NCI-H1930 (cell line): ENCODE measurements at regions not wholly inside any gene's neighbourhood (a gene's known extent, or its start where the extent isn't known, plus 50 kb on each side); places are given as distances from the start of the nearest gene placed in this dataset.

Experiments
- DNase-seq, 2 experiments: peaks; one replicate each; lab custom pipeline; 2025; lab: John Stamatoyannopoulos, UW

DNA sequence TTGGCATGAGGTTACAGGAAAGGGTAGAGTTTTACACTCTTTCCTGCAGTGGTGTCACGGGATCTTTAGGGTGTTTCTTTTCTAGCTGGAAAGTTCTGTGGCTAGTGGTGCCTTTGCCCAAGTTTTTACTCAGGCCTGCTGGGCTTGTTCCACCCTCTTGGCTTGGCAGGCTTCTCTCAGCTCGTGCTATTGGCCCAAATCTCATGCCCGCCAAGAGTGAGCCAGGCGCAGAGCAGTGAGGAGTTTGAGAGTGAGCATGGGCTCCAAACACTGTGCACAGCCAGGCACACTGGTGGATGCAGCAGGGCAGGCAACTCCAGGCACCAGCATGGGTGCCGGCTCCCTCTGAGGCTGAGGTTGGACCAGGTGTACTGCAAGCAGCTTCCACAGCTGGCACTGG lies 206.5 kb downstream of the SAMD5 start:
- DNase-seq: no peak

DNA sequence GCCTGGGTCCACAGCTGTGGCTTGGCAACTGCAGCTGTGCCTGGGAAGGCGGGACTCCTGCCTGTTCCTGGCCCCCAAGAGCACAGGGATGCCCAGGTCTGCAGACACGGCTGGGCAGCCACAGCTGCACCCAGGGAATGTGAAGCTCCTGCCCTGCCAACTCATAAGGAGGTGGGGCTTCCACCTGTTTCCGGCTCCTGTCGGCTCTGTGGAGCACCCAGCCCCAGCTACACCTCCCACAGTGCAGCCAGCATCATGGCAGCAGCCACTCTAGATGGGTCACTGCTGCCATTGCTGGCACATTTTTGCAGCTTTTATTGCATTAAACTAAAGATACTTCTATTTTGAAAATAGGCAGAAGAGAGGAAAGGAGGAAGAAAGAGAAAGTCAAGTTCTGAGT lies 207.9 kb downstream of the SAMD5 start:
- DNase-seq: no peak

DNA sequence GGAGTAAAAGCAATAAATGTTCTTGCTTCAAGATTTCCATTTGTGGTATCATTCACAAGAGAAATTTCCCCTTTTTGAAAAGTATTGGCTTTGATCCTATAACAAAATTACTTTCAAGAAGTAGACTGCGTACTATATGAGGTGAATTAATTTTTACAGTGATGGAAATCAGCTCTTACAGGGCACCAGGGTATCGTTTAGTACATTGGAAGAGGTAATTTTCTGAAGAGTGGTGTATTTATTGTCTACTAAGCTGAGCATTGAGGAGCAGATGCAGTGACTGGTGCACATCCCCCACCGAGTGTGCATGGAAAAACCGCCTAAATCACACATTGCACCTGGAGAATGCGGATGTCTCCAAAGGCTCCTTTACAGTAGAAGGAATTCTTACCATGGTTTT lies 209.5 kb downstream of the SAMD5 start:
- DNase-seq: no peak

DNA sequence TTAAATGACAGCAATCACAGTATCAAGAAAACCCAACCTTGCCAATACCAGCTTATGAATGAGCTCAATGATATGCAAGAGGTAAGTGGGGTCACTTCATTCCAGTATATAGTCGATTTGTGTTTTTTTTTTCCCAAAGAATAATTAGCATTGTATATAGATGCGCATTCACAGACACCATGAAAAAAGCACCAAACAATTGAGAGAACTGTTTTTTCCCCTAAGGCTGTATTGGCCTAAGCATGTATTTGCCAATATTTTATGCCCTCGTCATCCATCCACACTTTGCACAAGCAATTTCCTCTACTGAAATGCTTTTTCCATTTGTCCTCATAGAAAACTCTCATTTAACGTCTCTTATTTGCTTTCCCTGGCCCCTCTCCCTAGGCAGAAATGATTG lies 213.7 kb downstream of the SAMD5 start:
- DNase-seq: no peak

DNA sequence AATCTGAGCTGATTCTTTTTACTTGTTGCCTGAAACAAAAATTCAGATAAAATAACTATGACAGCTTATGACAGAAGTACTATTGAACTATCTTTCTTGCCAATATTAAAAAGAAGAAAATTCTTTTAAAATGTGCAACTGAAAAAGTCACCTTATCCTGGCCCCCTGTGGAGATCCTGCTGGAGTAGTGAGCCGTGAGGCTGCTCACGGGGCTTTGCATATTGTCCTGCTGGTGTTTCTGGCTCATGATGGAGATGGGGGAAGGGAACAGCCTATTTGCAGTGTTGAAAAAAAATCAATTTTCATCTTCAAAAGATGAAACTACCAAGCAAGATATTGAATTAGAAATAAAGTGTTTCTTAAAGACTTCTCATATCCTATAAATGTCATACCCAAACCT lies 216.0 kb downstream of the SAMD5 start:
- no peak for DNase-seq

DNA sequence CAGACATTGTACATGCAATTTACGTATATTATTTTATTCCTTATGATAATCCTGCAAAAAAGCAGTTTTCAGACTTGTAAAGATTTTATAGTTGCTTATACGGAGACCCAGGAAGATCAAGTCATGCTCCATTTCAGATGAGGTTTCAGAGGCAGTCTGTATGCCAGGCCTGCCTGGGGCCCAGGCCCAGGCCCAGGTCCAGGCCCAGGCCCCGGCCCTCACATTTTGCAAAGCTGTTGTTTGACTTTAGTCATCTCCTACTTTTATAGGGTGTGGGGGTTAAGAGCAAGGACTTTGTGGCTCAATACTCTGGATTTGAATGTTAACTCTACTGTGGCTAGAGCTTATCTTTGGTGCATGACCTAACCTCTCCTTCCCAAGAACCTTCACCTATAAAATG lies 217.9 kb downstream of the SAMD5 start:
- DNase-seq: no peak

DNA sequence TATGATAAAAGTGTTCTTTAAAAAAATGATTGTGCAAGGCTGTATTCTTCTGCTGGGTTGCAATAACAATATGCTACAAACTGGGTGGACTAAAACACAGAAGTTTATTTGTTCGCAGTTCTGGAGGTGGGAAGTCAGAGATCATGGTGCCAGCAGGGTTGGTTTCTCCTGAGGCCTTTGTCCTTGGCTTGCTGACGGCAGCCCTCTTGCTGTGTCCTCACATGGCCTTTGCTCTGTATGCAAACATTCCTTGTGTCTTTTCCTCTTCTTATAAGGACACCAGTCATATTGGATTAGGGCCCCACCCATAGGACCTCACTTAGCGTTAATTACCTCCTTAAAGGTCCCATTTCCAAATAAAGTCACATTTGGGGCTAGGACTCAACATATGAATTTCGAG lies 220.4 kb downstream of the SAMD5 start:
- DNase-seq: no peak

DNA sequence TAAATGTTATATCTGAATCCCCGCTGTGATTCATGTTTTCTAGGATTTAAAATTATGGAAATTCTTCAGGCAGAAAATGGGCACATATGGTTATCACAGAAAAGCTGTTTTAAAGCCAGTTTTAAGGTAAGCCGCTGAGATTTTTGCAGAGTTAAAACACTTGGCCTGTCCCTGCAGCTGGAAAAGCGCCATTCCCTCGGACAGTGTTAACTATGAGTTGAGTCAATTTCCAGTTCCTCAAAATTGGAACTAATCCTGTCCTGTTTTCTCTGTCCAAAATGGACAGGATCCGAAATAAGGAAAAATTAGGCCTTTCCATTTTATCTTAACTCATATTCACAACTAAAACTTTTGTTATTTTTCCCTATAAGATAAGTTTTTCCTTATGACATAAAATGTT lies 225.2 kb downstream of the SAMD5 start:
- no peak for DNase-seq

DNA sequence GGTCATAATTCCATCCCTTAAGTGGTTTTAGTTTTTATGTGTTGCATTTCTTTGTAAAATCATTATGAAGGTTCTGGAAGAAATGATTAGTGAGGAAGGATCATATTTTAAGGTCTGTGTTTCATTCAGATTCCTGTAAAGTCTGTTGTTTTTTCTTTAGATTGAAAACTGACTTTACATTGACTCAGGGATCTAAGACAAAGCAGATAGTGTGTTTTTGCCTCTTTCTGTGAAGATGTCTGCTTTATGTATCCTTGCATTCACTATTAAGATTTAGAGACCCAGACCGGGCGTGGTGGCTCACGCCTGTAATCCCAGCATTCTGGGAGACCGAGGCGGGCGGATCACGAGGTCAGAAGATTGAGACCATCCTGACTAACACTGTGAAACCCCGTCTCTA lies 225.7 kb downstream of the SAMD5 start:
- DNase-seq: no peak

DNA sequence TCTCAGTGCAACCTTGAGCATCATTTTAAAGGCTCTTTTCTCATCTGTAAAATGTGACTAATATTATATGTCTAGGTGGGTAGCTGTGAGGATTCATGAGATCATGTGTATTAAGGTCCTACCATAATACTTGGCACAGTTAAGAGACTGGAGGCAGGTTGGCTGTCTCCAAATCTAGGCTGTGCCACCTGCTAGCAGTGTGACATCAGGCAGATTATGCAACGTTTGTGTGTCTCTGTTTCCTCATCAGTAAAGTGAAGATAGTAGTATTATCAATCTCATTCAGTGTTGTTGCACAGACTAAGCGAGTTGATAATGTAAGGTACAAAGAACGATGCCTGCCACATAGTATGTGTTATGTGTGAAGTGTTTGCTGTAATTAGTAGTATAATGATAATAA lies 227.4 kb downstream of the SAMD5 start:
- DNase-seq: no peak

DNA sequence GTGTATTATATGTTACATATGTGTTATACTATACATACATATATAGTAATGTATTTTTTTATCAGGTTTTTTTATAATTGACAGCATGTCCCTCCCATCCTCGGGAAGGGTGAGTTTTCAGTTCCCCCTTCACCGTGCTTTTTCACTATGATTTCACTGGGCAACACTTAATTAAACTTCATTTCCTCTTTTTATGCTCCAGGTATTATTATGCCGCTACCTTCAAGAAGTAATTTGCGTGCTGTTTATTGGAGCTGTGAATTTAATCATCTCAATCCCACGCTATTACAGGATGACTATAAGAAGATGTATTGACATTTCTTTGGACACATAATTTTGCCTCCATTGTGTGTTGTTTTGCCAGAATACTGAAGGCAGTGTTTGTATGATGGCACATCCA lies 228.6 kb downstream of the SAMD5 start:
- no peak for DNase-seq

DNA sequence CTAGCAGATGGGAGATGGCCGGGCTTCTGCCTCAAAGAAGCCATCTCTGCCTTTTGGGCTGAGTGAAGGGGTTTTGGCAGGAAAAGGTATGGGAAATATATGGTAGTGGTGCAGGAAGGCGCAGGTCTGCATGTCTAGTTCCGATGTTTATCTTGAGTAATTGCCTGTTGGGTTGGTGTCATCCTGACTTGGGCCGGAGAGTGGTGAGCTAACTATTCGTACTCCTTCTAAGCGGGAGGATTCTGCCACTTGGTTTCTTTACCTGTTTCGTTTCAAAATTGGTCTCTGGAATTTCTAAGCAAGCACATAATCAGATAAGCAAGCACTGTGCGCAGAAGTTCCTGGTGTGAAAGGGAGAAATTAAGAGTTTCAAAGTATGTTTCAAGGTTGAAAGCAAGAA lies 229.6 kb downstream of the SAMD5 start:
- no peak for DNase-seq

DNA sequence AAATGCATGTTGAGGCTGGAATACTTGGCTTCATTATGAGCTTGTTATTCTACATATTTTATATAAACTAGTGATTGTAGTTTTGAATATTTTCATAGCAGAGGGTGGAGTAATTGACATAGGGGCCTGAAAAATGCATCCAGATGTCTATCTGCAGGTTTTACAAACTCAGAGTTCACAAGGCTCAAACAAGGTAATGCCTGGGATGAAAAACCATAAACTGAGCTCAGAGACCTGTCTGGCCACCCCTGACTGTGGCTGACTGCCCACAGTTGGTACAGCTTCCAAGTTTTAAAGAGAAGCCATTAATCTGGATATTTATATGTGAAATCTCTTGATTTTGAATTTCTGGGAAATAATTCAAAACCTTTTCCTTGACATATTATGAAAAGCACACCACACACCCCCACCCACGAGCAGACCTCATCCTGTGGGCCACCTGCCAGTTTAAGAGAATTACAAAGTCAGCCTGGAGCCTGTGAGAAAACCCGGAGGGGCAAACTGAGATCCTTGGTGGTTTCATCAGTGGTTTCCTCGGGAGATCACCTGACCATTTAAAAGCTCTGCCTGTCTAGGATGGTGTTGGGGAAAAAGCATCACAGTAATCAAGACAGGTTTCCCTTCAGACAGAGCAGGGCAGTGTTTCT lies 230.1 kb downstream of the SAMD5 start:
- DNase-seq: no peak

DNA sequence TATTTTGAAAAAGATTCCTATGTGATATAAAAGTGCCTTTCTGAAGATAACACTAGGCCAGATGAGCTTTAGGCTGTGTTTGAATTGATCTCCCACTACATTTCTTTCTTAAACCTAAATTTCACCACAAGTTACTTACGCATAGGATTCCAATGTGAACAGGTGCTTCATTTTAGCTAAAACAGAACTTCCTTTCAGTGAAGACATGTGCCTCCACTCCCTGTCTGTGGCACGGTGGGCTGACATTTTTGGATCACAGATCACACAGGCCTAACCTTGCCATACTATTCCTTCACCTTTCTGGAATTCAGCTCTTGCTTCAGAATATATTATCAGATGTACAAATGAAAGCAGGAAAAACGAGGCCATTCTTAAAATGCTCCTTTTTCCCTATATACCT lies 231.8 kb downstream of the SAMD5 start:
- DNase-seq: no peak

DNA sequence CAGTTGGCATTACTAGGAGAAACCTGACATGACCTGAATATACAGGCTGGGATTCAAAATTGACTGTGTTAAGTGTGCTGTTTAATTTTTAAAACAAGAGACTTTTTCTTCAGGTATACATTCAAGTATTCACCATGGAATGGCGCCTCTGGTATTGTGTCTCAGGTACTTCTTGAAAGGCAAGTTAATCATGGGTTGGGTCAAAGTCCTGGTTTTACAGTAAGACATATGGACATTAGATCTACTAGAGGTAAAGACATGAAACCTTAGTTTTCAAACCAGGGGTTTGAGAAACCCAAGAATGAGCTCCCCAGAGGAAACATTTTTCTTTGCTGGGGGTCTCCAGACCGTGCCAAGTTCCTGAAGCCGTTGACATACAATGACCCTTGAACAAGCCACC lies 232.4 kb downstream of the SAMD5 start:
- no peak for DNase-seq

DNA sequence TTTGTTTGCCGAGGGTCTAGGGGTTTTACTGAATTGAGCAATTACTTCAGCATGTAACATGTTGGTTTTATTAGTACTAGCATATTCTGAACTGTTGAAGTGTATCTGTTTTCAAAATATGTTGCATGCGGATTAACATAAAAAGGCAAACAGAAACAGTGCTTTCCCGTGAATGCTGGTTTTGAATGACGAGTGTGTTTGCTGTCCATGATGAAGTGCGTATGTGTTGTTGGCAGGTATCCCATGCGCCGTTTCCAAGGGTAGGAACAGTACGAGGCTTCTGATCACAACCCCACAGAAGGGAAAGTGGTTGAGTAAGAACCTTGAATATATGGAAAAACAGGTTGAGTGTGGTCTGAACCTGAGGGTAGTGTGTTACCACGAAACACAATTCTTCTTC lies 232.9 kb downstream of the SAMD5 start:
- no peak for DNase-seq

DNA sequence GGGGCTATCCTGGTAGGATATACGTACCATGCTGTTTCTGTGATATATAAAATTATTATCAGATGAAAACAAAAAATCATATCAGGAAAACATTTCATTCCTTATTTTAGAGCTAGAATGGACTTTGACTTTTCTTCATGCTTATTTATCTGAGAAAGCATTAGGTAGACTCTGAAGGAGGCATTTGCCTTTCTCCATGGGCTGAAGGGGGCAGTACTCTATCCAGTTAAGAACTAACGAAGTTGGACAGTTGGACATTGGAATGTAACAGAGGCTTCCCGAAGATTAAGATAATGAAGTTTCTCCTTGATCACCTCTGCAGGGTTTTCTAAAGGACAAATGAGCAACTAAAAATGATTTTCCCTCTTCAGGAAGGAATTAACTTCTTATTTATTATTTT lies 233.9 kb downstream of the SAMD5 start:
- no peak for DNase-seq

DNA sequence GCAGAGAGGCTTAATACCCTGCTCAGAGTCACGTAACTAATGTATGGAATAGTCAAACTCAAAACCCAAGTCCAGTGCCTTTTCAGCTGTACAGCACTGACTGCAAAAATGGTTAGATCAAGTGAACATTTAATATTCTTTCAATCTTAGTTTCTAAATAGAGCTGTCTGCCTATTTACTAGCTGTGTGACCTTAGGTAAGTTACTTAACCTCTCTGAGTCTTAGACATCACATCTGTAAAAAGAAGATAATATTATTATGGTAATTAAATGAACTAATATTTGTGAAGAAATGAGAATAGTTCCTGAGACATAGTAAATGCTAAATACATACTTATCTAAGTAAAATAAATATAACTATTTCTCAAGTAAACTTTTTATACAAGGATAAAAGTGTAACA lies 235.5 kb downstream of the SAMD5 start:
- no peak for DNase-seq

DNA sequence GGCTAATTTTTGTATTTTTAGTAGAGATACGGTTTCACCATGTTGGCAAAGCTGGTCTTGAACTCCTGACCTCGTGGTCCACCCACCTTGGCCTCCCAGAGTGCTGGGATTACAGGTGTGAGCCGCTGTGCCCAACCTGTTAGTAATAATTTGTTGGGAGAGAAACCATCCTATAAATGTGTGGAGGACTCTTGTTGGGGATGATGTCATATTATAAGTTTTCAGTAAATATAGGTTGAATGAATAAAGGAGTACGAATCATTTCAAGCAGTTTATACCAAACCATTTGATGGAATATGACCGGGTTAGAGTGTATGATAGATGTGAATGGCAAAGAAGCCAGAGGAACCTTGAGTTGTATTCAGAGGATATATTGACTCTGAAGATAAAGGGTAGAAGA lies 240.8 kb downstream of the SAMD5 start:
- DNase-seq: no peak

DNA sequence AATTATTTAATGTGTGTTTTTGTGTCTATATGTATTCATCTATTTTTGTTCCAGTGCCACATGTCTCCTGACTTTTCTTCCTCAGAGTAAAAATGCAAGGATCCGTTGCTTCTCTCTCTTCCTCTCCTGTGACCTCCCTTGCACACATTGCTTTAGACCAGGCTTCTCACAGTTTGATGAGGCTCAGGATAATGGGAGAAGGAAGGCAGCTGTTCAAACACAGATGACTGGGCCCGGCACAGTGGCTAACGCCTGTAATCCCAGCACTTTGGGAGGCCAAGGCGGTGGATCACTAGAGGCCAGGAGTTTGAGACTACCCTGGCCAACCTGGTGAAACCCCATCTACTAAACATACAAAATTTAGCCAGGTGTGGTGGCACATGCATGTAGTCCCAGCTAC lies 241.9 kb downstream of the SAMD5 start:
- no peak for DNase-seq

DNA sequence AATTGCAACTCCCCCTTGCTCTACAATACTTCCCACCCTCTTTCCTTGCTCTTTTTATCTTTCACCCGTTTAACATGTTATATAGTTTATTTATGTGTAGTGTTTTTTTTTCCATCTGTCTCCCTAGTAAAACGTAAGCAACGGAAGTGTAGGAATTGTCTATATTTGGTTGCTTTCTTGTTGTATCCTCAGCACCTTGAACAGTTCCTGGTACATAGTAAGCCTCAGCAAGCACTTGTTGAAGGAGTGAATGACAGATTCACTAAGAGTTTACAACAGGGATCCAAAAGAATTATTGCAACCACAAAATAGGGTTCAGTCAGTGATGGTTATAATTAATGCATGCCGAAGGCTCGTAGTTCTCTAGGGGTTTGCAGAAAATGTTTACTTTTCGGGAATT lies 242.7 kb downstream of the SAMD5 start:
- DNase-seq: no peak

DNA sequence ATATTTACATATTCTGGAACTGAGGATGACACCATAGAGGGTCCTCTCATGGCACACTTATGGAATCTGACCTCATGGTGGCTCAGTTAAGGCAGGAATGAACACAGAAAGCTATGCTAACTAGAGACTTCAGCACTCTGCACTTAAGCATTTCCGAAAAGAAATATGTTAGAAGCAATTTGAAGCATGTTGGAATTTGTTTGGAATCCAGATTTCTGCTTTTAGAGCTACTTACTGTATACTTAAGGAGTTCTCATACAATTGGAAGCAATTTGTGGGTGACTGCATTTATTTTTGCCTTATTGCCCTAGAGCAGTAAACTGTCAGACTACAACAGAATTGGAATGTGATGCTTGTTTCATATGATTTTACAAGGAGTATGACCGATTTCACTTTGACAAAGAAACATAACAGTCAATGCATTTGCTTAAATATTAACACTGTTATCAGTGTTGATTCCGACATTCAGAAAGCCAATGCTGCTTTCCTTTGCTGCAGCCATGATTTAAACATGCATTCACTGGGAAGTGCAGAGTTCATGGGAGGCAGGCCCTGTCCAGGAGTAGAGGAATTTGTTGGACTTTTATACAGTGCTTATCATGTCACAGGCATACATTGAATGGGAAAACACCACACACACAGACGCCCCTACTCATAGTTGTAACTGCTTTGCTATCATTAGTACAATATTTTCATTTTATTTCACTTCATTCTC lies 244.4 kb downstream of the SAMD5 start:
- DNase-seq: no peak

DNA sequence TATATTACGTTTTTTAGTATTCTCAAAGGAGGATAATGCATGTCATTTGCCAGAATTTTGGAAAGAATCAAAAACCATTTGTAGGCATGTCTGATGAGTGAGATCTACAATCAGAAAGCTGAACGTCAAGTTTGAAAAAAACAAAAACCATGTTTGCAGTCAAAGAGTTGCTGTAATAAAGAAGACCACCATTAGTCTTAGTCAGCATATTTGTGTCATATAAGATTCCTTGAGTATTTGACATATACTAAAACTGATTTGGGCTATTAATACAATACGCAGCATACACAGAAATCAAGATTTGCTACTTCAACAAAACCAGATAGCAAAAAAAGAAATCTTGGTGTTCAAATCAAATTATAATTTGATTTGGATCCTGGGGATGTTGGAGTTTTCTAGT lies 247.5 kb downstream of the SAMD5 start:
- no peak for DNase-seq

DNA sequence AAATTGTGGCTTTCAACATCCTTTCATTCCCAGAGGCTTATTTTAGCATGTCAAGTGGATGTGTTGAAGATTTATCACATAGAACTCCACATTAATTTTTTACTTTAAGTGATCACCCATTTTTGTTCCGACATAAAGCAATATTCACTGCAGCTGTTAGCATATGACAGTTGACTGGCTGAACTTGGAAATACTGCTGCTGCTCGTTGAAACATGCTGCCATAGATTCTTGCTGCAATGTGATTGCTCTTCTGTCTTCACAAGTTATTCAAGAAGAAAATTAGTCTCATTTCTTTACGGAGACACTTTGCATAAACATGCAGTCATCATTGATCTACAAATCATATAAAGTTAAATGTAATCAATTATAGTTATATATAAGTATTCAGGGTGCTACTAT lies 248.4 kb downstream of the SAMD5 start:
- no peak for DNase-seq
